ENCODE measurements at regions not wholly inside any gene's neighbourhood (a gene's known extent, or its start where the extent isn't known, plus 50 kb on each side); places are given as distances from the start of the nearest gene placed in this dataset.

DNA sequence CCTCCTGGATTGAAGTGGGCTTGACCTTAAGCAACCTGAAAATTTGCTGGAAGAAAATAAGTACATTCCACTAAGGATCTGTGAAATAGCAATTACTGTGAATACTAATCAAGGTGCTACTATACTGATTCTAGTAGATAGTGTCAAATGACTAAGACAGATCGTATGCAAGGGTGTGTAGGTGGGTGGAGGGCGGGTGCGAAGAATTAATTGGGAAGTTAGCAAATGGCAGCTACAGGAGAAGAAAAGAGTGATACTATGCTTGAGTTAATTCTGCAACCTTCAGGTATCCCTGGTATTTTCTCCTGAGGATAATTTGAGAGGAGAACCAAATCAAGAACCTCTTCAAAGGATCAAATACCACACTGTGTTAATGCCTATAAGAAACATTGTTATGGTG lies 501.9 kb downstream of the INHBA start:
- TF ChIP-seq, protein P1, sequence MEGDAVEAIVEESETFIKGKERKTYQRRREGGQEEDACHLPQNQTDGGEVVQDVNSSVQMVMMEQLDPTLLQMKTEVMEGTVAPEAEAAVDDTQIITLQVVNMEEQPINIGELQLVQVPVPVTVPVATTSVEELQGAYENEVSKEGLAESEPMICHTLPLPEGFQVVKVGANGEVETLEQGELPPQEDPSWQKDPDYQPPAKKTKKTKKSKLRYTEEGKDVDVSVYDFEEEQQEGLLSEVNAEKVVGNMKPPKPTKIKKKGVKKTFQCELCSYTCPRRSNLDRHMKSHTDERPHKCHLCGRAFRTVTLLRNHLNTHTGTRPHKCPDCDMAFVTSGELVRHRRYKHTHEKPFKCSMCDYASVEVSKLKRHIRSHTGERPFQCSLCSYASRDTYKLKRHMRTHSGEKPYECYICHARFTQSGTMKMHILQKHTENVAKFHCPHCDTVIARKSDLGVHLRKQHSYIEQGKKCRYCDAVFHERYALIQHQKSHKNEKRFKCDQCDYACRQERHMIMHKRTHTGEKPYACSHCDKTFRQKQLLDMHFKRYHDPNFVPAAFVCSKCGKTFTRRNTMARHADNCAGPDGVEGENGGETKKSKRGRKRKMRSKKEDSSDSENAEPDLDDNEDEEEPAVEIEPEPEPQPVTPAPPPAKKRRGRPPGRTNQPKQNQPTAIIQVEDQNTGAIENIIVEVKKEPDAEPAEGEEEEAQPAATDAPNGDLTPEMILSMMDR (IDR thresholded peaks at IDR 0.05; ENCODE audit: low read depth, low read length): no peak
- TF ChIP-seq EZH2phosphoT487 (IDR thresholded peaks at IDR 0.05; ENCODE audit: low read depth): no peak

Data from OCI-LY3 (cell line).